GM12878 (cell line): ENCODE measurements at regions not wholly inside any gene's neighbourhood (a gene's known extent, or its start where the extent isn't known, plus 50 kb on each side); places are given as distances from the start of the nearest gene placed in this dataset.

Source experiments
- EZH2 ChIP-seq: IDR thresholded peaks from 2 replicates; pipeline ENCODE4 v1.6.1; 2012; ENCODE audit warnings: low read depth, mild to moderate bottlenecking, control low read depth, inconsistent platforms, low read length, borderline replicate concordance; ENCODE audit not compliant: control insufficient read depth
- MTA3 ChIP-seq: IDR thresholded peaks from 2 replicates; pipeline ENCODE4 v1.6.1; 2012; ENCODE audit warnings: low read length, inconsistent platforms, borderline replicate concordance
- MXI1 ChIP-seq: fragments of 150-350 bp; IDR thresholded peaks from 2 replicates; pipeline ENCODE4 v1.6.1; 2011; ENCODE audit warnings: low read depth, mild to moderate bottlenecking, inconsistent platforms, low read length, improper control_type of control experiment
- PAX8 ChIP-seq: fragments of 450-650 bp; IDR thresholded peaks from 2 replicates; pipeline ENCODE4 v1.6.1; 2017; ENCODE audit warnings: mild to moderate bottlenecking, moderate library complexity
- SREBF2 ChIP-seq: IDR thresholded peaks from 2 replicates; pipeline ENCODE4 v1.6.1; 2012; ENCODE audit warnings: mild to moderate bottlenecking, low read length
- STAT1 ChIP-seq: fragments of 450-650 bp; conservative IDR thresholded peaks from 2 replicates; pipeline ENCODE4 v1.6.1; 2014; ENCODE audit warnings: antibody characterized with exemption, mild to moderate bottlenecking
- TF ChIP-seq, protein P1 (sequence below), 3 experiments: IDR thresholded peaks in 2 of 3; conservative IDR thresholded peaks in 1 of 3; 2 replicates each; pipeline ENCODE4 v1.5.1; 2011; ENCODE audit warnings: low read depth in 3 of 3, low read length in 3 of 3, mild to moderate bottlenecking in 3 of 3, control low read depth in 2 of 3, moderate library complexity in 2 of 3, inconsistent platforms in 1 of 3, mixed read lengths in 1 of 3; ENCODE audit not compliant: control insufficient read depth in 2 of 3, insufficient read depth in 1 of 3; ENCODE audit errors: extremely low read depth in 1 of 3

DNA sequence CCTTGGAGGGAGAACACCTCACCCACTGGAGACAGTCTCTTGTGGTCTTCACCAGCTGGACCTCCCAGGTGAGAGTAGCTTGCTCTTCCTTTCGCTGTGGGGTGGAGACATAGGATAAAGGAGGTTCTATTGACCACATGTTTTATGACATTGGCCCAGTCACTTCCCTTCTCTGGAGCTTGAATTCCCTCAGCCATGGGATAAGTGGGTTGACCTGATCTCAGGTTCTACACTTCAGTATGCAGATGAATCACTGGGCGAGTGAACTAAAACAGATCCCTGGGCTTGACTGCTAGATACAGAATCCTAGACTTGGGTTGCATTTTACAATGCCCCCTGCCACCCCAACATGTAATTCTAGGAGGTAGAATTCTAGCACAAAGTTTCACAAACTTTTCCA is 54.8 kb upstream of the PRSS23 start:
- TF ChIP-seq SREBF2 (no peak), EZH2 (no peak), MXI1 (no peak), PAX8 (no peak), MTA3 (no peak), STAT1 (no peak)
- TF ChIP-seq, protein P1, sequence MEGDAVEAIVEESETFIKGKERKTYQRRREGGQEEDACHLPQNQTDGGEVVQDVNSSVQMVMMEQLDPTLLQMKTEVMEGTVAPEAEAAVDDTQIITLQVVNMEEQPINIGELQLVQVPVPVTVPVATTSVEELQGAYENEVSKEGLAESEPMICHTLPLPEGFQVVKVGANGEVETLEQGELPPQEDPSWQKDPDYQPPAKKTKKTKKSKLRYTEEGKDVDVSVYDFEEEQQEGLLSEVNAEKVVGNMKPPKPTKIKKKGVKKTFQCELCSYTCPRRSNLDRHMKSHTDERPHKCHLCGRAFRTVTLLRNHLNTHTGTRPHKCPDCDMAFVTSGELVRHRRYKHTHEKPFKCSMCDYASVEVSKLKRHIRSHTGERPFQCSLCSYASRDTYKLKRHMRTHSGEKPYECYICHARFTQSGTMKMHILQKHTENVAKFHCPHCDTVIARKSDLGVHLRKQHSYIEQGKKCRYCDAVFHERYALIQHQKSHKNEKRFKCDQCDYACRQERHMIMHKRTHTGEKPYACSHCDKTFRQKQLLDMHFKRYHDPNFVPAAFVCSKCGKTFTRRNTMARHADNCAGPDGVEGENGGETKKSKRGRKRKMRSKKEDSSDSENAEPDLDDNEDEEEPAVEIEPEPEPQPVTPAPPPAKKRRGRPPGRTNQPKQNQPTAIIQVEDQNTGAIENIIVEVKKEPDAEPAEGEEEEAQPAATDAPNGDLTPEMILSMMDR (IDR thresholded peaks at IDR 0.05 in 2 of 3, conservative IDR thresholded peaks at IDR 0.05 in 1 of 3; ENCODE audit: control insufficient read depth in 2 of 3, extremely low read depth in 1 of 3, insufficient read depth in 1 of 3, low read depth in 3 of 3, low read length in 3 of 3): no peak
